ENCODE measurements at regions not wholly inside any gene's neighbourhood (a gene's known extent, or its start where the extent isn't known, plus 50 kb on each side); places are given as distances from the start of the nearest gene placed in this dataset.

DNA sequence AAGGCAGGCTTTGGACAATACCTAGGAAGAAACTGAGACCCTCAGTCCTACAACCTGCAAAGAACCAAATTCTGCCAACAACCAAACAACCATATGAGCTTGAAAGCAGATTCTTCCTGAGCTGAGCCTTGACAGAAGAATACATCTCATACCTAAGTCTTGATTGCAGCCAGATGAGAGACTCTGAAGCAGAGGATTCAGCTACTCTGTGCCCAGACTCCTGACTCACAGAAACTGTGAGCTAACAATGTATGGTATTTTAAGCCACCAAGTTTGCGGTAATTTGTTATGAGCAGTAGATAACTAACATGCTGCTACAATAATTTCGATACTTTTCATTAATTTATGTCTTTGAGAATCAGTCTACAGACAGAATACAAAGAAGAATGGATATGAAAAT lies 325.1 kb upstream of the CBLB start:
- TF ChIP-seq POLR2A (IDR thresholded peaks at IDR 0.05; ENCODE audit: low read depth, low read length) (no peak), TAF1 (IDR thresholded peaks at IDR 0.05; ENCODE audit: low read depth, low read length) (no peak), SPI1 (IDR thresholded peaks at IDR 0.05; ENCODE audit: low read depth, low read length) (no peak), POLR2AphosphoS5 (IDR thresholded peaks at IDR 0.05; ENCODE audit: low read depth, low read length) (no peak)

Measured in GM12891 (cell line).